Astrocyte (in vitro differentiated cells and primary cell): ENCODE measurements at regions not wholly inside any gene's neighbourhood (a gene's known extent, or its start where the extent isn't known, plus 50 kb on each side); places are given as distances from the start of the nearest gene placed in this dataset.

ENCODE experiments used
- DNase-seq: peaks from one replicate; pipeline ENCODE4 v3.0.0-alpha.2; 2010; ENCODE audit warnings: low read depth
- FAIRE-seq: peaks from 2 replicates; lab custom pipeline; 2011; peaks lifted over from hg19 to GRCh38; lab: Jason Lieb, UNC
- H2AFZ ChIP-seq: 2 replicates; pipeline ENCODE4 v1.6.0; 2012; ENCODE audit warnings: low read depth, low read length, inconsistent platforms
- H3K27ac ChIP-seq: 2 replicates; pipeline ENCODE4 v1.5.1; 2011; ENCODE audit warnings: low read depth, low read length, inconsistent platforms
- H3K27me3 ChIP-seq: 2 replicates; pipeline ENCODE4 v1.6.0; 2011; ENCODE audit warnings: low read length, inconsistent platforms; ENCODE audit not compliant: insufficient read depth
- H3K36me3 ChIP-seq: 2 replicates; pipeline ENCODE4 v1.5.1; 2011; ENCODE audit warnings: low read length, inconsistent platforms; ENCODE audit not compliant: insufficient read depth
- H3K4me1 ChIP-seq: 2 replicates; pipeline ENCODE4 v1.5.1; 2011; ENCODE audit warnings: low read length, inconsistent platforms; ENCODE audit not compliant: insufficient read depth
- H3K4me2 ChIP-seq: 2 replicates; pipeline ENCODE4 v1.6.0; 2012; ENCODE audit warnings: low read length, inconsistent platforms
- H3K4me3 ChIP-seq: 2 replicates; pipeline ENCODE4 v1.5.1; 2011; ENCODE audit warnings: low read depth, mild to moderate bottlenecking, low read length, inconsistent platforms; ENCODE audit not compliant: insufficient read depth
- H3K79me2 ChIP-seq: 2 replicates; pipeline ENCODE4 v1.6.0; 2012; ENCODE audit warnings: mild to moderate bottlenecking, low read length, inconsistent platforms; ENCODE audit not compliant: insufficient read depth
- H3K9ac ChIP-seq: 2 replicates; pipeline ENCODE4 v1.6.0; 2012; ENCODE audit warnings: mild to moderate bottlenecking, low read length, inconsistent platforms
- H3K9me3 ChIP-seq: 2 replicates; pipeline ENCODE4 v1.5.1; 2012; ENCODE audit warnings: low read depth, mild to moderate bottlenecking, low read length, inconsistent platforms; ENCODE audit not compliant: insufficient read depth
- H4K20me1 ChIP-seq: 2 replicates; pipeline ENCODE4 v1.6.0; 2012; ENCODE audit warnings: low read length, inconsistent platforms; ENCODE audit not compliant: insufficient read depth
- H3K27ac Mint-ChIP-seq: one replicate; pipeline ENCODE4 v1.8.0; 2021; ENCODE audit warnings: mild to moderate bottlenecking, mixed read lengths; ENCODE audit not compliant: unreplicated experiment
- H3K27me3 Mint-ChIP-seq: one replicate; pipeline ENCODE4 v1.8.0; 2021; ENCODE audit warnings: low read depth, mixed read lengths; ENCODE audit not compliant: unreplicated experiment
- H3K36me3 Mint-ChIP-seq: one replicate; pipeline ENCODE4 v1.8.0; 2021; ENCODE audit warnings: low read depth, mixed read lengths; ENCODE audit not compliant: unreplicated experiment
- H3K4me1 Mint-ChIP-seq: one replicate; pipeline ENCODE4 v1.8.0; 2021; ENCODE audit warnings: low read depth, mixed read lengths; ENCODE audit not compliant: unreplicated experiment
- H3K4me3 Mint-ChIP-seq: one replicate; pipeline ENCODE4 v1.8.0; 2021; ENCODE audit warnings: mild to moderate bottlenecking, moderate library complexity, mixed read lengths; ENCODE audit not compliant: unreplicated experiment
- H3K9me3 Mint-ChIP-seq: one replicate; pipeline ENCODE4 v1.8.0; 2021; ENCODE audit warnings: mild to moderate bottlenecking, mixed read lengths; ENCODE audit not compliant: unreplicated experiment
- CTCF ChIP-seq: IDR thresholded peaks from 2 replicates; pipeline ENCODE4 v1.5.1; 2011; ENCODE audit warnings: low read depth, mild to moderate bottlenecking, inconsistent platforms, low read length, moderate library complexity; ENCODE audit not compliant: insufficient read depth
- EZH2 ChIP-seq: IDR thresholded peaks from 2 replicates; pipeline ENCODE4 v1.6.1; 2012; ENCODE audit warnings: mild to moderate bottlenecking, low read length, inconsistent platforms; ENCODE audit not compliant: insufficient read depth

- H3K27ac ChIP-seq = no peak overlapping the region
- H3K36me3 ChIP-seq = no peaks in the 10 kb centered on the region
- FAIRE-seq (no peak), DNase-seq (no peak)
- Mint-ChIP-seq H3K27me3 (peaks cover 54% of the 10 kb centered on the region), H3K36me3 (no peaks in the 10 kb centered on the region), H3K9me3 (peaks cover 4% of the 10 kb centered on the region), H3K4me3 (no peak overlapping the region), H3K27ac (no peak overlapping the region), H3K4me1 (peaks cover 2% of the 10 kb centered on the region)
- H3K79me2 ChIP-seq = no peaks in the 10 kb centered on the region
- H3K4me3 ChIP-seq = no peak overlapping the region
- no peak overlapping the region for H3K4me2 ChIP-seq
- H3K4me1 ChIP-seq = no peaks in the 10 kb centered on the region
- H2AFZ ChIP-seq = no peak overlapping the region
- H3K27me3 ChIP-seq = peaks cover 3% of the 10 kb centered on the region
- no peak overlapping the region for H3K9ac ChIP-seq
- no peaks in the 10 kb centered on the region for H3K9me3 ChIP-seq
- TF ChIP-seq EZH2 (no peak), CTCF (no peak)
- H4K20me1 ChIP-seq = no peaks in the 10 kb centered on the region
Measured at GRCh38 chr6:875012-875411, 182.1 kb upstream of the EXOC2 start.

- H3K4me3 ChIP-seq = no peak overlapping the region
- peaks cover 52% of the 10 kb centered on the region for H3K27me3 Mint-ChIP-seq
- H3K27ac Mint-ChIP-seq = no peak overlapping the region
- no peak overlapping the region for H3K4me3 Mint-ChIP-seq
- no peak for FAIRE-seq
- peaks cover 3% of the 10 kb centered on the region for H3K27me3 ChIP-seq
- no peaks in the 10 kb centered on the region for H4K20me1 ChIP-seq
- H3K4me1 ChIP-seq = no peaks in the 10 kb centered on the region
- no peaks in the 10 kb centered on the region for H3K36me3 ChIP-seq
- H3K4me1 Mint-ChIP-seq = peaks cover 2% of the 10 kb centered on the region
- H3K27ac ChIP-seq = no peak overlapping the region
- H3K79me2 ChIP-seq = no peaks in the 10 kb centered on the region
- H3K36me3 Mint-ChIP-seq = peaks cover 3% of the 10 kb centered on the region
- H3K4me2 ChIP-seq = no peak overlapping the region
- no peak for TF ChIP-seq EZH2
- no peak for TF ChIP-seq CTCF
- no peak for DNase-seq
- H3K9me3 Mint-ChIP-seq = peaks cover 4% of the 10 kb centered on the region
- H3K9me3 ChIP-seq = no peaks in the 10 kb centered on the region
- H3K9ac ChIP-seq = no peak overlapping the region
- no peak overlapping the region for H2AFZ ChIP-seq
Measured at GRCh38 chr6:872570-873125, 179.7 kb upstream of the EXOC2 start.

DNA sequence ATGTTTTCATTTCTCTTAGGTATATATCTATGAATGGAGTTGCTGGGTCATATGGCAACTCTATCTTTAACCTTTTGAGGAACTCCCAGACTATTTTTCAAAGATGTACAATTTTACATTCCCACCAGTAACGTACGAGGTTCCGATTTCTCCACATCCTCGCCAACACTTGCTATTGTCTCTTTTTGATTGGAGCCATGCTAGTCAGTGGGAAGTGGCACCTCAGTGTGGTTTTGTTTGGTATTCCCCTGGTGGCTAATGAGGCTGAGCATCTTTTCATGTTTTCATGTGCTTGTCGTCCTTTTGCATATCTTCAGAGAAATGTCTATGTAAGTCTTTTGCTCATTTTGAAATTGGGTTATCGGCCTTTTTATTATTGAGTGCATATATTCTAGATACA lies 178.6 kb upstream of the EXOC2 start:
- no peak overlapping the region for H3K9ac ChIP-seq
- H3K27ac ChIP-seq = no peak overlapping the region
- no peaks in the 10 kb centered on the region for H3K4me1 ChIP-seq
- H3K79me2 ChIP-seq = no peaks in the 10 kb centered on the region
- Mint-ChIP-seq H3K27me3 (peaks cover 44% of the 10 kb centered on the region), H3K36me3 (peaks cover 3% of the 10 kb centered on the region), H3K4me3 (no peak overlapping the region), H3K27ac (no peak overlapping the region), H3K4me1 (no peaks in the 10 kb centered on the region), H3K9me3 (peaks cover 4% of the 10 kb centered on the region)
- H3K36me3 ChIP-seq = no peaks in the 10 kb centered on the region
- H3K27me3 ChIP-seq = peaks cover 3% of the 10 kb centered on the region
- no peak overlapping the region for H2AFZ ChIP-seq
- no peak for DNase-seq
- no peak for TF ChIP-seq EZH2
- no peak for TF ChIP-seq CTCF
- FAIRE-seq = no peak
- H4K20me1 ChIP-seq = no peaks in the 10 kb centered on the region
- H3K4me2 ChIP-seq = no peak overlapping the region
- no peaks in the 10 kb centered on the region for H3K9me3 ChIP-seq
- no peak overlapping the region for H3K4me3 ChIP-seq
